ENCODE measurements at regions not wholly inside any gene's neighbourhood (a gene's known extent, or its start where the extent isn't known, plus 50 kb on each side); places are given as distances from the start of the nearest gene placed in this dataset.

- TF ChIP-seq CTCF (IDR thresholded peaks at IDR 0.05; ENCODE audit: extremely low read depth, missing control alignments) = no peak
These were observed 371.9 kb upstream of the SHH start for GRCh38 chr7:156184164-156184563.

DNA sequence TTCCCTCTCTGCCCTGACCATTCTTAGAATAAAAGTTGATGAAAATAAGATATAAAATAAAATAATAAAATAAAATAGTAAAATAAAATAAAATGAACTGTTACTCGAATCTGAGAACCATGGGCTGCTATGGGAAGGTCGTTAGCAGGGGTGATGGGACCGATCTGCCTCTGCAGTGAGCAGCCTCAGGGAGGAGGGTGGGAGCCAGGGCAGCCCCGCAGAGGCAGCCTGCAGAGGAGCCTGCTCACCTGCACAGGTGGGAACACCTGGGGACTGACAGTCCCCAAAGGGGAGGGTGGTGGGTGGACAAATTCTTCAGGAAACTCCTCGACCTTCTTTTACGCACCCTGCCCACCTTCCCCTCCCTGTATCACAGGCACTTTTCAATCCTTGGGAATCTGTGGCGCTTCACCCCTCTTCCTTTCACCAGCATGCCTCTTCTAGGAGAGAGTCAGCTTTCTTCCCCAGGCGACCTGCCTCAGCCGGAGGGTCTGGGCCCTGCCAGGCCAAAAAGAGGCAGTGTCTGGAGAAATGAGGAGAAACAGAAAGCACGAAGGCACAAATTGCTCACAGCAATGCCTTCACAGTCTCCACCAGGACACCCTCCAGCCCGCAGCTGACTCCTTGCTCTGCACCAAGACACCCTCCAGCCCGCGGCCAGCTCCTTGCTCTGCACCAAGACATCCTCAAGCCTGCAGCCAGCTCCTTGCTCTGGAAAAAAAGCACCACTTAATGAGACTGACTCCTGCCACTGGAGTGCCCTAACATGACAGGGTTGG lies 368.4 kb upstream of the SHH start:
- no peak for DNase-seq (ENCODE audit: low spot score)
- no peak for TF ChIP-seq CTCF (IDR thresholded peaks at IDR 0.05; ENCODE audit: extremely low read depth, missing control alignments)

More at GRCh38 chr7:156184164-156184563, 371.9 kb upstream of the SHH start:
- DNase-seq (ENCODE audit: low spot score) = no peak

DNA sequence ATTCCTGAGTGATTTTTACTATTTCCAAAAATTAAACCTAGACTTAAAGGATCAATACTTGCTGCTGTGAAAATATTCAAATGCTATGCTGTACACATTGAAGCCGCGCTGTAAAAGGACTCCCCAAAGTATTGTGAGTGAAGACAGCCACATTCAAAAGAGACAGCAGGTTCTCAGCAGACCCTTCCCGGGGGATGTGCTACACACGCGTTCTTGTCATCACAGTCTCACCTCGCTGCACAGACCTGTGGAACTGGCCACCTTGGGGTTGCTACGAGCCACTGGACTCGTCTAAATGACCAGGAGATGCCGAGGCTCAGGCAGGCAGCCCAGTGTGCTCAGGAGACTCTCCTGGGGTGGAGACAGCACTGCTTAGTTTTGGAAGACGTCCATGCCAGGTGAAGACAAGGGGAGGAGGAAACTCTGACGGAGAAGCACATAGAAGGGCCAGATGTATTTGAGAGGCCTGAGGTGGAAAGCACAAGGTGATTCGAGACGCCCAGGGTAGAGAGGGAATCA lies 367.7 kb upstream of the SHH start:
- TF ChIP-seq CTCF (IDR thresholded peaks at IDR 0.05; ENCODE audit: extremely low read depth, missing control alignments) = no peak
- no peak for DNase-seq (ENCODE audit: low spot score)

DNA sequence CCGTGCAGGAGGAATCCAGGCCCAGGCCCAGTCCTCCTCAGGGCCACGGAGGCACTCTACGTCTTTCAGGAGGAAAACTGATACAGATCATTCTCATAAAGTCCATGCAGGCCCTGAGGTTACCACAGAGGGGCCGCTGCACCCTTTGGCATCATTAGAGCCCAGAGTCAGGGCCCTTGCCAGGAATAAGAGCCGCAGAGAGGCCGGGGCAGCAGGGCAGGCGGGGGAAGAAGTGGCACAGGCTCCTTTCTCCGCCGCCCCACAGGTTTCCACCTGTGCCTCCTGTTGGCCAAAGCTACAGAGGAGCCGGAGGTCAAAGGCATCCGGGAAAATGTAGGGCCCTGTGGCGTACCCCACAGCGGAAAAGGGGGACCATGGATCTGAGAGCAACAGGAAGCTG lies 366.6 kb upstream of the SHH start:
- TF ChIP-seq CTCF (IDR thresholded peaks at IDR 0.05; ENCODE audit: extremely low read depth, missing control alignments) = no peak
- DNase-seq (ENCODE audit: low spot score) = no peak

GRCh38 chr7:156178214-156178613 lies 366.0 kb upstream of the SHH start:
- DNase-seq (ENCODE audit: low spot score) = no peak
- no peak for TF ChIP-seq CTCF (IDR thresholded peaks at IDR 0.05; ENCODE audit: extremely low read depth, missing control alignments)

- DNase-seq (ENCODE audit: low spot score) = no peak
- no peak for TF ChIP-seq CTCF (IDR thresholded peaks at IDR 0.05; ENCODE audit: extremely low read depth, missing control alignments)
These were observed 365.3 kb upstream of the SHH start for GRCh38 chr7:156177422-156178055.

DNA sequence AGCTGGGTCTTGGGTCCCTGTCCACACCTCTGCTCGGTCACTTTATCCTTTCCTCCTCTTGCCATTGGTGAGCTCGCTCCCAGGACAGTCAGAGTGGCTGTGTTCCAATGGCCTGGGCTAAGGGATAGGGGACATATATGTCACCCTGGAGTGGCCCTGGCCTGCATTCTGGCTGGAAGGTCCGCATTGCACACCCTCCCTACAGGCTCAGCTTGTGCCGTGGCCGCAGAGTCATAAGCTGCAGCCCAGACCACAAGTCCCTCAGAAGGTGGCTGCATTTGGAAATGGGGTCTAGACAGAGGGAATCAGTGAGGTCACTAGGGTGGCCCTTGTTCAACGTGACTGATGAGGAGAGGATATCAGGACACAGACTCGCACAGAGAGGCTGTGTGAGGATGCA lies 363.8 kb upstream of the SHH start:
- TF ChIP-seq CTCF (IDR thresholded peaks at IDR 0.05; ENCODE audit: extremely low read depth, missing control alignments) = no peak
- DNase-seq (ENCODE audit: low spot score) = no peak
